OCI-LY1 (cell line): ENCODE measurements at regions not wholly inside any gene's neighbourhood (a gene's known extent, or its start where the extent isn't known, plus 50 kb on each side); places are given as distances from the start of the nearest gene placed in this dataset.

Experiments used
- H2AFZ ChIP-seq: fragments of 200-600 bp; sonication (generic), shearing (Covaris generic); 2 replicates; pipeline ENCODE4 v1.6.0; 2014; ENCODE audit warnings: antibody characterized with exemption, mild to moderate bottlenecking, low read length
- H3F3A ChIP-seq: fragments of 200-600 bp; sonication (generic), shearing (Covaris generic); 2 replicates; pipeline ENCODE4 v1.6.0; 2014; ENCODE audit warnings: mild to moderate bottlenecking, antibody characterized with exemption, low read length, moderate library complexity; ENCODE audit not compliant: insufficient read depth
- H3K27ac ChIP-seq: fragments of 200-600 bp; sonication (generic); 2 replicates; pipeline ENCODE4 v1.5.1; 2014; ENCODE audit warnings: low read length, mixed run types, mild to moderate bottlenecking, low read depth; ENCODE audit not compliant: poor library complexity, severe bottlenecking
- H3K27me3 ChIP-seq: fragments of 200-600 bp; sonication (generic); 2 replicates; pipeline ENCODE4 v1.6.0; 2014; ENCODE audit warnings: antibody characterized with exemption, mild to moderate bottlenecking, low read length, moderate library complexity; ENCODE audit not compliant: insufficient read depth
- H3K36me3 ChIP-seq: fragments of 200-600 bp; sonication (generic); 2 replicates; pipeline ENCODE4 v1.6.1; 2014; ENCODE audit warnings: mild to moderate bottlenecking, antibody characterized with exemption, low read length, moderate library complexity, mixed read lengths; ENCODE audit not compliant: insufficient read depth
- H3K4me1 ChIP-seq: fragments of 200-600 bp; sonication (generic); 2 replicates; pipeline ENCODE4 v1.5.1; 2014; ENCODE audit warnings: mild to moderate bottlenecking, low read length, moderate library complexity; ENCODE audit not compliant: insufficient read depth, severe bottlenecking
- H3K4me2 ChIP-seq: fragments of 200-600 bp; sonication (generic), shearing (Covaris generic); 2 replicates; pipeline ENCODE4 v1.6.1; 2014; ENCODE audit warnings: low read length
- H3K4me3 ChIP-seq: fragments of 200-600 bp; sonication (generic); 2 replicates; pipeline ENCODE4 v1.5.1; 2014; ENCODE audit warnings: low read length, low read depth, mild to moderate bottlenecking, mixed read lengths; ENCODE audit not compliant: poor library complexity, severe bottlenecking
- H3K79me2 ChIP-seq: fragments of 200-600 bp; shearing (Covaris generic); 2 replicates; pipeline ENCODE4 v1.6.1; 2016; ENCODE audit warnings: mixed run types, low read length, mixed read lengths; ENCODE audit not compliant: insufficient read depth
- H3K9ac ChIP-seq: fragments of 200-600 bp; sonication (generic), shearing (Covaris generic); 2 replicates; pipeline ENCODE4 v1.6.1; 2014; ENCODE audit warnings: mild to moderate bottlenecking, low read length, mixed read lengths
- H3K9me2 ChIP-seq: fragments of 200-600 bp; sonication (generic), shearing (Covaris generic); 2 replicates; pipeline ENCODE4 v1.6.1; 2014; ENCODE audit warnings: low read depth, mild to moderate bottlenecking, low read length, mixed read lengths
- H3K9me3 ChIP-seq: fragments of 200-600 bp; shearing (Covaris generic); 2 replicates; pipeline ENCODE4 v1.6.1; 2014; ENCODE audit warnings: low read length, mixed read lengths
- H4K20me1 ChIP-seq: fragments of 200-600 bp; sonication (generic), shearing (Covaris generic); 2 replicates; pipeline ENCODE4 v1.6.0; 2016; ENCODE audit warnings: mild to moderate bottlenecking, low read length; ENCODE audit not compliant: insufficient read depth
- CTCF ChIP-seq: fragments of 200-600 bp; sonication (generic), shearing (Covaris generic); IDR thresholded peaks from 2 replicates; pipeline ENCODE4 v1.5.1; 2017; ENCODE audit warnings: mild to moderate bottlenecking, antibody characterized with exemption, low read length, moderate library complexity, mixed read lengths
- EZH2 ChIP-seq: fragments of 200-600 bp; sonication (generic), shearing (Covaris generic); IDR thresholded peaks from 2 replicates; pipeline ENCODE4 v1.8.0; 2017; ENCODE audit warnings: borderline replicate concordance, mixed run types, mild to moderate bottlenecking, antibody characterized with exemption, low read length, moderate library complexity, mixed read lengths

- no peaks in the 10 kb centered on the region for H3K36me3 ChIP-seq
- H3K4me2 ChIP-seq: no peak overlapping the region
- H3K9me3 ChIP-seq: no peaks in the 10 kb centered on the region
- H3K4me3 ChIP-seq: no peak overlapping the region
- no peaks in the 10 kb centered on the region for H3K79me2 ChIP-seq
- H3K27me3 ChIP-seq: no peaks in the 10 kb centered on the region
- no peaks in the 10 kb centered on the region for H3K9me2 ChIP-seq
- H3K9ac ChIP-seq: no peak overlapping the region
- no peak overlapping the region for H3K27ac ChIP-seq
- H3F3A ChIP-seq: no peaks in the 10 kb centered on the region
- no peaks in the 10 kb centered on the region for H4K20me1 ChIP-seq
- TF ChIP-seq CTCF (no peak), EZH2 (no peak)
- H2AFZ ChIP-seq: no peak overlapping the region
- peaks cover 46% of the 10 kb centered on the region for H3K4me1 ChIP-seq
Measured at GRCh38 chr19:28475525-28475924, 737.4 kb downstream of the UQCRFS1 start.

GRCh38 chr19:28472843-28473242 lies 740.1 kb downstream of the UQCRFS1 start:
- Histone ChIP-seq H3K4me2 (peak overlapping the region; percentile 28; the same call in 1 of the 2 replicates), H3K27ac (peak overlapping the region; percentile 83), H3K9me3 (no peaks in the 10 kb centered on the region), H2AFZ (no peak overlapping the region), H4K20me1 (no peaks in the 10 kb centered on the region), H3K4me1 (peaks cover 73% of the 10 kb centered on the region), H3F3A (no peaks in the 10 kb centered on the region), H3K9me2 (no peaks in the 10 kb centered on the region), H3K4me3 (no peak overlapping the region), H3K9ac (peak overlapping the region; percentile 52), H3K79me2 (no peaks in the 10 kb centered on the region), H3K27me3 (no peaks in the 10 kb centered on the region), H3K36me3 (no peaks in the 10 kb centered on the region)
- TF ChIP-seq CTCF (no peak), EZH2 (no peak)

GRCh38 chr19:28471731-28472510 lies 741.0 kb downstream of the UQCRFS1 start:
- no peak overlapping the region for H3K4me3 ChIP-seq
- H3K4me2 ChIP-seq: peak overlapping the region; percentile 28; the same call in 1 of the 2 replicates
- no peak for TF ChIP-seq CTCF
- no peaks in the 10 kb centered on the region for H3K36me3 ChIP-seq
- no peaks in the 10 kb centered on the region for H3K9me2 ChIP-seq
- no peaks in the 10 kb centered on the region for H3K27me3 ChIP-seq
- no peaks in the 10 kb centered on the region for H3F3A ChIP-seq
- no peaks in the 10 kb centered on the region for H3K79me2 ChIP-seq
- H3K4me1 ChIP-seq: peaks cover 82% of the 10 kb centered on the region
- no peak overlapping the region for H2AFZ ChIP-seq
- H3K9ac ChIP-seq: peak overlapping the region; percentile 52
- H4K20me1 ChIP-seq: no peaks in the 10 kb centered on the region
- H3K9me3 ChIP-seq: no peaks in the 10 kb centered on the region
- H3K27ac ChIP-seq: peak overlapping the region; percentile 83
